RWPE2 (cell line): ENCODE measurements at regions not wholly inside any gene's neighbourhood (a gene's known extent, or its start where the extent isn't known, plus 50 kb on each side); places are given as distances from the start of the nearest gene placed in this dataset.

ENCODE experiments used
- ATAC-seq: fragments of 200-7000 bp; cut with Tn5 transposase; 3 replicates; pipeline ENCODE4 v1.9.1; 2021; ENCODE audit warnings: low read depth
- DNase-seq: peaks from one replicate; pipeline ENCODE4 v3.0.0-alpha.2; 2020; ENCODE audit warnings: low spot score
- H3K27ac ChIP-seq: fragments of 450-650 bp; 2 replicates; pipeline ENCODE4 v1.5.1; 2017; ENCODE audit warnings: mild to moderate bottlenecking; ENCODE audit not compliant: poor library complexity, severe bottlenecking
- H3K27me3 ChIP-seq: fragments of 250-450 bp; sonication (Bioruptor Pico); 2 replicates; pipeline ENCODE4 v1.5.1; 2021; ENCODE audit warnings: mild to moderate bottlenecking, moderate library complexity; ENCODE audit not compliant: insufficient read depth, poor library complexity, severe bottlenecking
- H3K36me3 ChIP-seq: fragments of 250-450 bp; sonication (Bioruptor Pico); 2 replicates; pipeline ENCODE4 v1.5.1; 2020; ENCODE audit warnings: low read depth, mild to moderate bottlenecking, moderate library complexity
- H3K4me1 ChIP-seq: fragments of 250-450 bp; sonication (Bioruptor Pico); 2 replicates; pipeline ENCODE4 v1.5.1; 2021; ENCODE audit warnings: mild to moderate bottlenecking, moderate library complexity; ENCODE audit not compliant: insufficient read depth, poor library complexity, severe bottlenecking
- H3K4me3 ChIP-seq: fragments of 250-450 bp; sonication (Bioruptor Pico); 2 replicates; pipeline ENCODE4 v1.5.1; 2021; ENCODE audit warnings: mild to moderate bottlenecking, moderate library complexity; ENCODE audit not compliant: severe bottlenecking
- H3K9me3 ChIP-seq: fragments of 250-450 bp; sonication (Bioruptor Pico); 2 replicates; pipeline ENCODE4 v1.5.1; 2021; ENCODE audit warnings: mild to moderate bottlenecking, moderate library complexity; ENCODE audit not compliant: severe bottlenecking
- CTCF ChIP-seq: fragments of 450-650 bp; IDR thresholded peaks from one replicate; pipeline ENCODE4 v1.5.1; 2017; ENCODE audit warnings: mild to moderate bottlenecking, moderate library complexity; ENCODE audit not compliant: poor library complexity, severe bottlenecking

DNA sequence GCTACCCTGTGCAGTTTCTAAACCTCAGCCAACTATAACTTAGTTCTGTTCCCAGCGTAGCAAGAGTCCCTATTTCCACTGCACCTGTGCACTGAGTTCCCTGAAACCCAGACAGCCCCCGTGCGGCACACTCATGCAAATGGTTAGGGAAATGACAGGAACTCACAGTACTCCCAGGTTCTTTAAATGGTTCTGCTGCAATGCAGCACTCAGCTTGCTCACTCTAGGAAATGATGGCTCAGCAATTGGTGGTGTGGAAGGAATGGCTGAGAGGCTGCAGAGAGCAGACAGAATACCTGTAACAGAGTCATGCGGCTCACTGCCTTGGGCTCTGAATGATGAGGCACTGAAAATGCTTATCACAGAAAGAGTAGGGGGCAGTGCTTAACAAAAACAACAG lies 143.0 kb downstream of the RAD51AP2 start:
- Histone ChIP-seq H3K9me3 (no peaks in the 10 kb centered on the region), H3K27ac (no peak overlapping the region), H3K27me3 (no peaks in the 10 kb centered on the region), H3K36me3 (no peaks in the 10 kb centered on the region), H3K4me1 (no peaks in the 10 kb centered on the region), H3K4me3 (no peak overlapping the region)
- no peak for ATAC-seq
- no peak for TF ChIP-seq CTCF
- DNase-seq: no peak

DNA sequence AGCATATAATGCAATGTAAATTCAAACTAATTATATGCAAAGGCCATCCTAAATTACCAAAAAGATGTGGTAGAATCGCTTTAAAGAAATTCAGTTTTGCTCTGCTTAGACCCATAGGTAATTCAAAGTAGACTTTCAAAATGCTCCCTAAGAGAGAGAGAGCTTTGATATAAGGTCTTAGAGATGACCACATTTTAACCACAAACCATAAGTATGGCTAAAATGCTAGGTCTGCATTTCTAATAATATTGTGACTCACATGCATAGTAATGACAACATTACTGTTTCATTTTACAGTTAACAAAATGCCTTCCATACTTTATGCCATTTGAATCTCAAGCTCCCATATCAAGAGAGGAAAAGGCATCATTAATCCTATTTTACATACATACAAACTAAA lies 144.5 kb downstream of the RAD51AP2 start:
- ATAC-seq (peak; percentile 48; the same call in 1 of the 3 replicates), DNase-seq (no peak)
- Histone ChIP-seq H3K9me3 (no peaks in the 10 kb centered on the region), H3K27ac (no peak overlapping the region), H3K27me3 (no peaks in the 10 kb centered on the region), H3K4me3 (no peak overlapping the region), H3K36me3 (no peaks in the 10 kb centered on the region), H3K4me1 (no peaks in the 10 kb centered on the region)
- TF ChIP-seq CTCF: no peak

DNA sequence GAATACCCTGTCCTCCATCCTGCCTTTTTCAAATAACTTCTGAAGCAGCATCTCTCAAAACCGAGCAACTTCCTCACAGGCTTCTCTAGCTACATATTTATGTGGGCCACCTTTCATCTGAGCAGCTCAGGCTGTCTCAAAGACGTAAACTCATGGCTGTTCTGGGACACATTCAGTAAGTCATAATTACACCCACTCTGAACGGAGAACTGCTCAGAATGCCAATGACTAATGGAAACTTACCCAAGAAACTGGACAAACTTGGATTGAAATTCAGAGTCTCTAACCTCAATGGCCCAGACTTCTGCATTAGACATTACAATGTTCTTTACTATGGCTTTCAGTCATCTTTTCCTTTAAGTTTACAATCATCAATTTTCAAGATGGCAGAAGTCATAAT lies 145.2 kb downstream of the RAD51AP2 start:
- DNase-seq (no peak), ATAC-seq (no peak)
- TF ChIP-seq CTCF: no peak
- Histone ChIP-seq H3K36me3 (no peaks in the 10 kb centered on the region), H3K4me1 (no peaks in the 10 kb centered on the region), H3K27ac (no peak overlapping the region), H3K9me3 (no peaks in the 10 kb centered on the region), H3K27me3 (no peaks in the 10 kb centered on the region), H3K4me3 (no peak overlapping the region)

- DNase-seq: no peak
- no peak overlapping the region for H3K4me3 ChIP-seq
- no peaks in the 10 kb centered on the region for H3K4me1 ChIP-seq
- no peak overlapping the region for H3K27ac ChIP-seq
- H3K9me3 ChIP-seq: no peaks in the 10 kb centered on the region
- no peak for ATAC-seq
- no peaks in the 10 kb centered on the region for H3K27me3 ChIP-seq
- no peaks in the 10 kb centered on the region for H3K36me3 ChIP-seq
- TF ChIP-seq CTCF: no peak
These were observed 154.4 kb downstream of the RAD51AP2 start for GRCh38 chr2:17363846-17364245.

- TF ChIP-seq CTCF: no peak
- Histone ChIP-seq H3K4me3 (no peak overlapping the region), H3K36me3 (no peaks in the 10 kb centered on the region), H3K27ac (no peak overlapping the region), H3K9me3 (no peaks in the 10 kb centered on the region), H3K4me1 (no peaks in the 10 kb centered on the region), H3K27me3 (no peaks in the 10 kb centered on the region)
- ATAC-seq: no peak
- no peak for DNase-seq
These were observed 155.3 kb downstream of the RAD51AP2 start for GRCh38 chr2:17362956-17363355.
